ENCODE measurements at regions not wholly inside any gene's neighbourhood (a gene's known extent, or its start where the extent isn't known, plus 50 kb on each side); places are given as distances from the start of the nearest gene placed in this dataset.
A peak's percentile ranks its signal among the peaks of the same experiment; 100 is the strongest.

DNA sequence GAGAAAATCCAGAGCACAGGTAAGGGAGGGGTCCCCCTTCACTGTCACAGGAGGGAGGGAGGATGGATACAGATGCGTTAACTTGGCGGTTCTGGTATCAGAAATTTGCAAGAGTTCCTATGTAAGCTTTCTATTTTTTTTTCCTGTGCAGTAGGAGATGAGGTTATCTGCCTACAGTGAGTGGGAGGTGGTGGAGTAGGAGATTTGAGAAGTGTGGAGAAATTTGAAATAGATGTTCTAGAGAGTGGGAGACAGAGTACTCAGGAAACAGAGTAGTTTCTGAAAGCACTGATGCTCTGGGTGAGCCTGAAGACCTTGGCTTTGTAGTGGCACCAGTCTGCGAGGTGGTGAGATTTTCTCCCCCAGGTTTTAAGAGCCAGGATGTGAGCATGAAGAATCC lies 271.4 kb downstream of the MSX2 start:
- Histone ChIP-seq H3K9me3 (replicated peaks in 1 of 3) (no peaks in the 10 kb centered on the region), H3K27ac (no peak overlapping the region), H3K27me3 (peaks cover 4% of the 10 kb centered on the region), H3K36me3 (replicated peaks in 1 of 2) (no peaks in the 10 kb centered on the region), H3K4me1 (replicated peaks in 1 of 2) (no peaks in the 10 kb centered on the region), H3K4me3 (no peak overlapping the region)
- no peak for DNase-seq
- TF ChIP-seq POLR2A (IDR thresholded peaks at IDR 0.05), result no peak
- TF ChIP-seq, protein P1, sequence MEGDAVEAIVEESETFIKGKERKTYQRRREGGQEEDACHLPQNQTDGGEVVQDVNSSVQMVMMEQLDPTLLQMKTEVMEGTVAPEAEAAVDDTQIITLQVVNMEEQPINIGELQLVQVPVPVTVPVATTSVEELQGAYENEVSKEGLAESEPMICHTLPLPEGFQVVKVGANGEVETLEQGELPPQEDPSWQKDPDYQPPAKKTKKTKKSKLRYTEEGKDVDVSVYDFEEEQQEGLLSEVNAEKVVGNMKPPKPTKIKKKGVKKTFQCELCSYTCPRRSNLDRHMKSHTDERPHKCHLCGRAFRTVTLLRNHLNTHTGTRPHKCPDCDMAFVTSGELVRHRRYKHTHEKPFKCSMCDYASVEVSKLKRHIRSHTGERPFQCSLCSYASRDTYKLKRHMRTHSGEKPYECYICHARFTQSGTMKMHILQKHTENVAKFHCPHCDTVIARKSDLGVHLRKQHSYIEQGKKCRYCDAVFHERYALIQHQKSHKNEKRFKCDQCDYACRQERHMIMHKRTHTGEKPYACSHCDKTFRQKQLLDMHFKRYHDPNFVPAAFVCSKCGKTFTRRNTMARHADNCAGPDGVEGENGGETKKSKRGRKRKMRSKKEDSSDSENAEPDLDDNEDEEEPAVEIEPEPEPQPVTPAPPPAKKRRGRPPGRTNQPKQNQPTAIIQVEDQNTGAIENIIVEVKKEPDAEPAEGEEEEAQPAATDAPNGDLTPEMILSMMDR (IDR thresholded peaks at IDR 0.05), result no peak
- intact Hi-C loops (cut with DNase I), result no loop called here
- 80 to 82% (median 81%) methylated on average over 3 of the region's 3 CpGs for WGBS, 4 donors

DNA sequence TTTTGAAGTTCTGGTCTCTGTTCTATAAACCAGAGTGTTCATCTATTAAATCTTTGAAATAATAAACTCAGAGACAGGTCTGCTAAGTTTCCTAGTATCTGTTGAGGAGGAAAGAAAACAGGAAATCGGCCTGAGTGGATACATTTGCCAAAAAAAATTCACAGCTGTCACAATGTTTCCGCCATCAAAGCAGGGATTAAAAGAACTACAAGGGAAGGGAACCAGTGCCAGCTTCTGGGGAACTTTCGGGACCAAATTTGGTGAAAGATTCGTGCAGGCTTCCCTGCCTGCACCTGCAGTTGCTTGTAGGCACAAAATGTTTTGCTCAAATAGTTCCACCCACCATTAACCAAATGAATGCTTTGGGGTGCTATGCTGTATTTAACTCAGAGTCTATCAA lies 267.5 kb downstream of the MSX2 start:
- DNase-seq, result no peak
- Histone ChIP-seq H3K36me3 (replicated peaks in 1 of 2) (no peaks in the 10 kb centered on the region), H3K27me3 (peaks cover 4% of the 10 kb centered on the region), H3K27ac (no peak overlapping the region), H3K9me3 (replicated peaks in 1 of 3) (no peaks in the 10 kb centered on the region), H3K4me3 (no peak overlapping the region), H3K4me1 (replicated peaks in 1 of 2) (no peaks in the 10 kb centered on the region)
- WGBS, 4 donors, result 42 to 67% (median 50%) methylated on average over 4 of the region's 4 CpGs
- intact Hi-C loops (cut with DNase I), result no loop called here
- no peak for TF ChIP-seq POLR2A (IDR thresholded peaks at IDR 0.05)
- TF ChIP-seq, protein P1 (IDR thresholded peaks at IDR 0.05), result no peak

DNA sequence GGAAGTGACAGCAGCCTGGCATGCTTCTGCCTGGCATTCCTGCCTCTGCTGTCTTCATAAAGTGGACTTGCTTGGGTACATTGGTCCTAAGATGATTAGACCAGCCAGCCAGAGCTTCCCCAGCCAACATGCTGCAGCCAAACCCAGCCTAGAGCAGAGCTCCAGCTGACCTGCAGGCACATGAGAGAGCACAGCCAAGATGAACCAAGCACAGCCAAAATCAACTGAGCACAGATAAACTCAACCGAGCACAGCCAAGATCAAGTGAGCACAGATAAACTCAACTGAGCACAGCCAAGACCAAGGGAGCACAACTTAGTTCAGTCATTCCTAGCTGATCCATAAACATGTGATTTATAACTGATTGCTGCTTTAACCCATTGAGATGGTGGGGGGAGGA lies 266.5 kb downstream of the MSX2 start:
- no peak for TF ChIP-seq POLR2A (IDR thresholded peaks at IDR 0.05)
- TF ChIP-seq, protein P1 (IDR thresholded peaks at IDR 0.05), result no peak
- H3K36me3 ChIP-seq (replicated peaks in 1 of 2), result no peaks in the 10 kb centered on the region
- no peaks in the 10 kb centered on the region for H3K4me1 ChIP-seq (replicated peaks in 1 of 2)
- intact Hi-C loops (cut with DNase I), result no loop called here
- peak in 1 of 7 donors; percentile 51 for DNase-seq
- peaks cover 4% of the 10 kb centered on the region for H3K27me3 ChIP-seq
- no peak overlapping the region for H3K4me3 ChIP-seq
- no peak overlapping the region for H3K27ac ChIP-seq
- WGBS, 4 donors, result 52 to 80% (median 69%) methylated on average over 1 of the region's 1 CpG; no CpG with 5 or more reads in 1 of the 4 donors
- H3K9me3 ChIP-seq (replicated peaks in 1 of 3), result no peaks in the 10 kb centered on the region

DNA sequence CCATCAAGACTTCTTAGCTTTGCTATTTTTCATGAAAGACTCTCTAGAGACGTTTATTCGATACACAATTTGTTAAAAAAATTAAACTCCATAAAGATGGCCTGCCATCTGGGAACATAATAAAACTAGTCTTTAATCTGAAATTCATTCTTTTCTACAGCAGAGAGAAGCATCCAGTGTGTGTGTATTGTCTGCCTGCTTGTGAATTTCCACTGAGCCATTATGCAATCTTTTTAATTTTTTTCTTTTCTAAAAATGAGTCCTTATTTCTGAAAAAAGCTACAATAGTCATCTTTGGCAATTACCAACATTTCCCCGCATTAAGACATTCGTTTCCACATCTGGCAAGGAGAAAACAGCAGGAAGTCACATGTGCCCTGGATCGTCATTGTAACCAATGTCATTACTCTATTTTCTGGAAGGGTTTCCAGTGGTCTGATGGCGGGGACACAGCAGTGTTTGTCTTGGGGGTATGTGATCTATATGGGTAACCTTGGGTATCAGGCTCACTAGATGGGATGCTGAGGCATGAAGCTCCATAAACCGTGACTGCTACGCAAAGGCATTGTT lies 263.1 kb downstream of the MSX2 start:
- H3K4me3 ChIP-seq, result no peak overlapping the region
- H3K4me1 ChIP-seq (replicated peaks in 1 of 2), result no peaks in the 10 kb centered on the region
- H3K27me3 ChIP-seq, result no peaks in the 10 kb centered on the region
- no peak for DNase-seq
- TF ChIP-seq POLR2A (IDR thresholded peaks at IDR 0.05), result no peak
- TF ChIP-seq, protein P1 (IDR thresholded peaks at IDR 0.05), result no peak
- 60 to 65% (median 64%) methylated on average over 8 of the region's 8 CpGs for WGBS, 4 donors
- peak overlapping the region in 1 of 5 donors; percentile 67 for H3K27ac ChIP-seq
- H3K36me3 ChIP-seq (replicated peaks in 1 of 2), result no peaks in the 10 kb centered on the region
- H3K9me3 ChIP-seq (replicated peaks in 1 of 3), result no peaks in the 10 kb centered on the region
- intact Hi-C loops (cut with DNase I), result no loop called here
